Glomerular visceral epithelial cell (primary cell): ENCODE measurements at regions not wholly inside any gene's neighbourhood (a gene's known extent, or its start where the extent isn't known, plus 50 kb on each side); places are given as distances from the start of the nearest gene placed in this dataset.
"Not testable (repeated sequence)": the region's sequence is repeated elsewhere in the genome, so short reads cannot be mapped to it uniquely, and the experiment has no call there.

Experiments used
- DNase-seq: peaks from one replicate; pipeline ENCODE4 v3.0.0-alpha.2; 2016; ENCODE audit errors: extremely low spot score

GRCh38 chr18:15164446-15164845, 416.5 kb downstream of the ANKRD30B start:
- DNase-seq, result not testable (repeated sequence)

- peak; percentile 0 for DNase-seq
These were observed 417.1 kb downstream of the ANKRD30B start for GRCh38 chr18:15165048-15165447.

GRCh38 chr18:15193028-15193427, 445.1 kb downstream of the ANKRD30B start:
- not testable (repeated sequence) for DNase-seq

- not testable (repeated sequence) for DNase-seq
These were observed 445.8 kb downstream of the ANKRD30B start for GRCh38 chr18:15193813-15194212.

- DNase-seq, result peak; percentile 2
These were observed 449.6 kb downstream of the ANKRD30B start for GRCh38 chr18:15197338-15198115.

GRCh38 chr18:15198116-15198389, 450.1 kb downstream of the ANKRD30B start:
- DNase-seq, result no peak
